DMS 273 (cell line): ENCODE measurements at regions not wholly inside any gene's neighbourhood (a gene's known extent, or its start where the extent isn't known, plus 50 kb on each side); places are given as distances from the start of the nearest gene placed in this dataset.

ENCODE experiments used
- DNase-seq: peaks from one replicate; lab custom pipeline; 2025; ENCODE audit not compliant: unreplicated experiment; lab: John Stamatoyannopoulos, UW

GRCh38 chr6:147023148-147023547 lies 181.1 kb upstream of the STXBP5 start:
- DNase-seq, result no peak

GRCh38 chr6:147023581-147023980 lies 180.6 kb upstream of the STXBP5 start:
- peak; percentile 76 for DNase-seq

GRCh38 chr6:147029923-147030322 lies 174.3 kb upstream of the STXBP5 start:
- peak; percentile 62 for DNase-seq

GRCh38 chr6:147033267-147033666 lies 170.9 kb upstream of the STXBP5 start:
- no peak for DNase-seq

GRCh38 chr6:147035886-147036285 lies 168.3 kb upstream of the STXBP5 start:
- no peak for DNase-seq

- no peak for DNase-seq
These were observed 166.3 kb upstream of the STXBP5 start for GRCh38 chr6:147037881-147038280.

GRCh38 chr6:147040121-147040910 lies 163.9 kb upstream of the STXBP5 start:
- DNase-seq, result no peak

- DNase-seq, result no peak
These were observed 161.5 kb upstream of the STXBP5 start for GRCh38 chr6:147042679-147043078.

- DNase-seq, result peak; percentile 26
These were observed 160.2 kb upstream of the STXBP5 start for GRCh38 chr6:147043994-147044477.

GRCh38 chr6:147046141-147046877 lies 157.9 kb upstream of the STXBP5 start:
- DNase-seq, result peak; percentile 60

- DNase-seq, result no peak
These were observed 155.3 kb upstream of the STXBP5 start for GRCh38 chr6:147048930-147049329.

GRCh38 chr6:147053311-147053921 lies 150.8 kb upstream of the STXBP5 start:
- no peak for DNase-seq

- DNase-seq, result peak; percentile 40
These were observed 150.1 kb upstream of the STXBP5 start for GRCh38 chr6:147054158-147054557.

- DNase-seq, result peak; percentile 21
These were observed 149.3 kb upstream of the STXBP5 start for GRCh38 chr6:147054871-147055270.

GRCh38 chr6:147055821-147056392 lies 148.3 kb upstream of the STXBP5 start:
- DNase-seq, result peak; percentile 86

GRCh38 chr6:147057188-147057587 lies 147.0 kb upstream of the STXBP5 start:
- DNase-seq, result no peak

- DNase-seq, result no peak
These were observed 146.4 kb upstream of the STXBP5 start for GRCh38 chr6:147057705-147058342.

- DNase-seq, result peak; percentile 13
These were observed 145.3 kb upstream of the STXBP5 start for GRCh38 chr6:147058786-147059385.

- no peak for DNase-seq
These were observed 143.6 kb upstream of the STXBP5 start for GRCh38 chr6:147060636-147061035.

- no peak for DNase-seq
These were observed 143.0 kb upstream of the STXBP5 start for GRCh38 chr6:147061252-147061651.
